DMS79 treated with DMSO at 0.1 percent for 48 hours (cell line): ENCODE measurements at regions not wholly inside any gene's neighbourhood (a gene's known extent, or its start where the extent isn't known, plus 50 kb on each side); places are given as distances from the start of the nearest gene placed in this dataset.

ENCODE experiments used
- DNase-seq: peaks from one replicate; lab custom pipeline; 2025; lab: John Stamatoyannopoulos, UW

DNA sequence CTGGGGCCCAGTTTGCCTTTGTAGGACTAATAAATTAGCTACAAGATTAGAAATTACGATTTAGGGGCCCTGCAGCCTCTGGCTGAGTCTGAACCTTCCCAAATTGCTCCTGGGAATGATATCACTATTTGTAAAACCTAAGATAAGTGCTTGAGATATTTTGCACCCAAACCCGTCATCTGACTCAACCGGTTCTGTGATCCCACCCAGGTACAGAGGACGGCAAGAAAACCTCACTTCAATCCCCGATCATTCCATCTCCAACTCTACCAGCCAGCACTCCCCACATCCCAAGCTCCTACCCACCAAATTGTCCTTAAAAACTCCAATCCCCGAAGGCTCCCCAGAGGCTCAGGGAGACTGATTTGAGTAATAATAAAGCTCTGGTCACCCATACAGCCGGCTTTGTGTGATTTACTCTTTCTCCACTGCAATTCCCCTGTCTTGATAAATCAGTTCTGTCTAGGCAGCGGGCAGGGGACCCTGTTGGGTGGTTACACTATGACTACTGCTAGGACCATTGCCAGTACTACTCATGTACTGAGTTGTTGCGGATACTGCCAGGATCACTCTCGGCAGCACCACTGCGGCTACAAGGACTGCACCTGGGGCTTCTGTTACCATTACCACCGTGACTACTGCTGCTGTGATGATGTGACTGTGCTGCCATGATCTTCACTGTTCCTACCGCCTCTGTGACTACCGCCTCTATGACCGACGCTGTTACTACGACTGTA, 73.1 kb downstream of the IRF8 start:
- no peak for DNase-seq

DNA sequence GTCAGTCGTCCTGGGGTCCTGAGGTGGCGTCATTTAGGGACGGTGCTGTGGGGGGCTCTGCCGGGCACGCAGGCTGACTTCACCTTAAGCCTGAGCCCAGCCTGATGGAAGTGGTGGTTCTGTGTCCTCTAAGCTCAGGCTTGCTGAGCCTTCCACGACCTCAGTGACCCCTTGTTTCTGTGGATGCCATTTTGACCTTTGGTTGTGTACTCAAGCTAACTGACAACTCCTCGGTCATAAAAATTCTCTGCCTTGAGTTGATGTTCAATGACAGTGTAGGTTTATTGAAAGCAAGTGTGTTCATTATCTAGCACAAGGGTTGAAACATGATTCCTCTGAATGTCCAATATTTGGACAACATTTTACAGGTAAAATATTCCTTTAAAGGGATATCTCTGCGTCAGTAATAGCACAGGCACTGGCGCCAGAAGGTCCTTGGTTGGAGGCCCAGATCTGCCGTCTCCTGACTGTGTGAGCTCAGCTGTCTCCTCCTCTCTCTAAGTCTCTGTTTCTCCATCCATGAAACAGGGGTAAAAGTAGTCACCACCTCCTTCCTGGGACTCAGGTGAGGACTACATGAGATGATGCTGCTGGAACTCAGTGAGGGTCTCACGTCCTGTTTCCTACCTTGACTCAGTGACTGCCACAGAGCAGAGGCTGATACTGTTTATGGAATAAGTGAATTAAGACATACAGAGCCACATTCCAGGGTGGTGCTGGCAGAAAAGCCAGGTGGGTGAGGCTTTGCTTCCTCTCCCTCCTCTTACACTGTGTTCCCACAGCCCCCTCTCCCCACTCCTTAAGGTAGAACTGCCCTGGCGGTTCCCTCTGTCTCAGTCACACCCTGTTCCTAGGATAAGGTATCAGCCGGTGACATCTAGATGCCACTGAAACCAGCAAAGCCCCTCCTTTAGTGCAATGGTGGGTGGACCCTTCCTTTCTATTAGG, 75.7 kb downstream of the IRF8 start:
- DNase-seq, result no peak

DNA sequence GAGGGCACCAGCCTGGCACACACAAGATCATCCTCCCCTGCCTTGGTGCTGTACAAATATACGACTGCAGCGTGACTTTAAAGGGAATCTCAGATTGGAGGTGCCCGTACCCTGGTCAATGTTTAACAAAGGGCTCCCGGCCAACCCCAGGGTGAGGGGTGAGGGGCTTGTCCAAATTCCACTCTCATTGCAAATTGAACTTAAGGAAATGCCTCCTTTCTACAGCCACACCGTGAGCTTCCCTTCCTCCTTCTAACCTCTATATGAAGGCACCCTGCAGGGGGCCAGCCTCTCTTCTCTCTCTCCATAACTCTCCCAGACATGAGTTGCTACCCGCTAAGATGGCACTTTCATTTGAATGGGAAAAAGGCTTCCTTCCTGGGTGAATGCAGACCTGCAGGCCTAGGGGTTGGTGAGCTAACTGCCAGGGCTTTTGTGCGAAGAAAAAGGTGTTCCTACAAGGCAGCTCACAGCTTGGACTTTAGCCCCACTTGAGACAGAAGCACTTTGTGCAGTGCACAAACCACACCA, 76.6 kb downstream of the IRF8 start:
- DNase-seq, result no peak

DNA sequence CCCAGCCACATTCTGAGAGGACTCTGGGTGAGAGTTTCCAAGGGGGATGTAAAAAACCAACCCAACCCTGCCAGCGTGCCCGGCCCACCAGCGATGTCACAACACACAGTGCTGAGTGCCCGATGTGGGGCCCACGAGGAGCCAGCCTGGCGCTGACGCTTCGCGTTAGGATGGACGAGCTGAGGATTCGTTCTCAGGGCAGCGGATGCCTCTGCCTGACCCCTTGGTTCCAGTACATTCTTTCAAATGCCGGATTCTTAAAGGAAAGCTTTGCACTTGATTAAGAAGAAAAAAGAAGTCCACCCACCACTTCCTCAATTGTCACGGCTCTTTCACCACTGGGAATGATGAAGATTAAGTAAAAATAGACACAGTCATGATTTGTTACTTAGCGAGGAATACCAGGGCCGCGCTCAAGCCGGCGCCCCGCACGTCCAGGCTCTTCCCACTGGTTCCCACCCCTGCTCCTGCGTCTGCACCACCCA, 79.4 kb downstream of the IRF8 start:
- no peak for DNase-seq

DNA sequence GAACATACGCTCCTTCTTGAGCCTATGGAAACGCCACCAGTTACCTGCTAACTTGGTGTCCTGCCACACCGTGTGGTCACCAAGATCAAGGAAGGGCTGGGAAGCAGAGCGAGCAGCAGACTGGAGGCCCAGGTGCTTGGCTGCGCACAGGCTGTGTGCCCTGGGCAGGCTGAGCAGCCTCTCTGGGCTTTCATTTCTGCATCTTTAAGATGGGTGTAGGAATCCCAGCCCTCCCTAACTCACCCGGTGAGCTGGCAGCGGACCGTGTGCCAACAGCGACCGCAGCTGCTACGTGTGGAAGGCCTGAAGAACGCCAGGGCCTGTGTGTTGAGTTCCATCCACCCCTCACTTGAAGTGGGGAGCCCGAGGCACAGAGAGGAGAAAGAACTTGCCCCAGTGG, 80.0 kb downstream of the IRF8 start:
- no peak for DNase-seq

DNA sequence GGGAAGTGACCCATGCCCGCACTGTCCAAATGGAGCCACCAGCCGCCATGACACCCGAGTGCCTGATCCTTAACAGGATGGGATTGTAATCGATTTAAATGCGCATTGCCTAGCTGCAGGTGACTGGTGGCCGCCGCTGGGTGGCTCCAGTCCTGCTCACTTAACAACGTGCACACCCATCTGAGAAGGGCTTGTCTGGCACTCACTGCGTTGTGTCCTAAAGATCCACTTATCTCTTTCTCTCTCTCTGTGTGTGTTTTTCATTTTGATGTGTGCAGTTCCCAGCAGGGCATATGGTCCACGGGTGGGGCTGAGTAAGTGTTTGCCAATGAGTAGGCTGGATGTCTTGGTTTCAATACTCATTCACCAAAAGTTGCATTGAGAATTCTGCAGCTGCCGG, 80.6 kb downstream of the IRF8 start:
- no peak for DNase-seq

DNA sequence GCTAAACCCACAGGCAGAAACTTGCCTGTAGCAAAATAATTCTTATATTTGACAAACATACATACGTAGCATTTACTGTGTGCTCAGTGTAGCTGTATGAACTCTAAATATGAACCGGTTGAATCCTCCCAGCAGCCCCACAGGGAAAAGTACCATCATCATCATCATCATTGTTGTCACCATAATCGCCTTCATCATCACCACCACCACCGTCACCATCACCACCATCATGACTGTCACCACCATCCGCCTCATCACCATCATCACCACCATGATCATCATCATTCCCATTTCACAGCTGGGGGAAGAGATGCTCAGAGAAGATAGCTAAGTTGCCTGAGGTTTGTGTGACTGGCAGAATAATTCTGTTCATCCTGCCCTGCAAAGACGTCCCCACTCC, 81.7 kb downstream of the IRF8 start:
- no peak for DNase-seq

DNA sequence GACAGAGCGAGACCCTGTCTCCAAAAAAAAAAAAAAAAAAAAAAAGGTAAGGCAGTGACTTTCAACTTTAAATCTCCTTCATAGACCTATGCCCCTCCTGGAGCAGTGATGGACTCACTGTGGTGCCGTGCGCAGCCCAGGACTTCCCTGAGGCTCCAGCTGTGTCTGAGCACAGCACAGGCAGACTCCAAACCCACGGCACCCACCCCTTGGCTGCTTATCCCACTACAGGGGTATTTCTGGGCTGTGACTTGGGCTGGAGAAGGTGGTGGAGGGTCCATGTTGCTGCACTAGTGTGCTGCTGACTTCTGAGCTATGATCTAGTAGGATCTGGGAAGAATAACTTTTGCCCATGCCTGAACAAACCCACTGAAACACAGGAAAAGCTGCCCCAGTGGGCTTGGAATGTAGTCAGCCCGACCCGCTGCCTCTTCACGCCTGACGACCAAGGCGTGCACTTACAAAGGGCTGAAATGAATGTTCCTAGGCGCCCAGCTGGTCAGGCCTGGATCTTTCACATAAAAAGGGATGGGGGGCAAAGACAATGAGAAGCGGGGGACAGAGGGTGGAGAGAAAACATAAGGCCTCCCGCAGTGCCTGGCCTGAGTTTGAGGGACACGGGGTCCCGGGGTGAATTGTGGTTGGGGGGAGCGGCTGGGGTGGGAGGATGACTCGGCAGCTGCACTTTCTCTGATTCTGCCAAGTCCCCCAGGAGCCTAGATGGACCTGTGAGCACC, 83.0 kb downstream of the IRF8 start:
- DNase-seq, result no peak

DNA sequence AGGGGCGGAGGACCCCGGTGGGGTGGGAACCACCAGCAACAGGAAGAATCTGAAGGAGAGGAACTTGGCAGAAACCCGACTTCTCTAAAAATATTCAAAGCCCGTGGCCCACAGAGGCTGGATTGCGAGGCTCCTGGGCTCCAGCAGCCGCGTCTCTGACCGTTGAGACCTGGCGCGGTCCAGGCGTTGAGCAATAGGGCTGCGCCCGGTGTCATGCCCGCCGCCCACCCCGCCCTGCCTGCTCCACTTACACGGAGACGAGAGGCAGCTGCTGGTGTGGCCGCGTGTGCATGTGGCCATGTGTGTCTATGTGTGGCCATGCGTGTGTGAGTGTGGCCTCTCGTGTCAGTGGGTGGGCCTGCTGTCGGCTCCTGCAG, 83.6 kb downstream of the IRF8 start:
- DNase-seq, result no peak

DNA sequence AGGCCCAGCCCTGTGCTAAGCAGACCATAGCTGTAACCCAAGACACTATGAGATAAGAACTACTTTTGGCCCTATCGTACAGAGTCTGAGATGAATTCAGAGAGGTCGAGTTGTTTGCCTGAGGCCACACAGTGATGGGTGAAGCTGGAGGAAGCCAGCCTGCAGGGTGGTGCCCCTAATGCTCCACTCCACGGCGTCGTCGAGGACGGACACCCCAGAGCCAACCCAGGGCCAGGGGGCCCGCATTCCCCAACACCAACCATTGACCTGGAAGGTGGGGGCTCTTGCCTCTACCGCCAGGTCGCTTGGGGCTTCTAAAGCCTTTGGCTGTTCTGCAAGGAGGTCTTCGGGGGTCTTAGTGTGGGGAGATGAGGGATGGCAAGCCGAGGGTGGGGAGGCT, 84.1 kb downstream of the IRF8 start:
- no peak for DNase-seq

DNA sequence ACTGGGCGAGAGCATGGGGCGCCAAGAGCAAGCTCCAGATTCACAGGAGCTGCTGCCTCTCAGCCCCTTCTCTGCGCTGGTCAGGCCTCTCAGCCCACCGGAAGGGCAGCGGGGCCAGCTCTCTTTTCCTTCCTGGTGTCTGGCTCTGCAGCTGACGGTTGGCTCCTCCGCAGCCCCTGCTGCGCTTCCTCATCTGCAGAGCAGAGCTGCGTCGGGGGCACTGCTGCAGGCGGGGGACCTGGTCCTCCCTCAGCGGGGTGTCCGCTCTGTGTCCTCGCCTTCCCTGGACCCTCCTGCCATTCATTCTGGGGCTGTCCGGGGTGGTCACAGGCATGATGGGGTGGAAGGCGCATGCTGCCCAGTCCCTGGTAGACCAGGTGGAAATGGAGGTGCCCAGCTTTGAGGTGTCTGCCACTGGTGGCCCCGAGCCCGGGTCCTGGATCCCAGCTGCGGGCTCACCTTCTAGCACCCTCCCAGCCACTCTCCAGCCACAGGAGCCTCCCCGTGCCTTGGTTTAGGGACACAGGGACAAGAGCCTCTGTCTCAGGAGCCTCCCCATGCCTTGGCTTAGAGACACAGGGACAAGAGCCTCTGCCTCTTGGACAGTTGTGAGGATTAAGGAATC, 84.8 kb downstream of the IRF8 start:
- DNase-seq, result no peak

DNA sequence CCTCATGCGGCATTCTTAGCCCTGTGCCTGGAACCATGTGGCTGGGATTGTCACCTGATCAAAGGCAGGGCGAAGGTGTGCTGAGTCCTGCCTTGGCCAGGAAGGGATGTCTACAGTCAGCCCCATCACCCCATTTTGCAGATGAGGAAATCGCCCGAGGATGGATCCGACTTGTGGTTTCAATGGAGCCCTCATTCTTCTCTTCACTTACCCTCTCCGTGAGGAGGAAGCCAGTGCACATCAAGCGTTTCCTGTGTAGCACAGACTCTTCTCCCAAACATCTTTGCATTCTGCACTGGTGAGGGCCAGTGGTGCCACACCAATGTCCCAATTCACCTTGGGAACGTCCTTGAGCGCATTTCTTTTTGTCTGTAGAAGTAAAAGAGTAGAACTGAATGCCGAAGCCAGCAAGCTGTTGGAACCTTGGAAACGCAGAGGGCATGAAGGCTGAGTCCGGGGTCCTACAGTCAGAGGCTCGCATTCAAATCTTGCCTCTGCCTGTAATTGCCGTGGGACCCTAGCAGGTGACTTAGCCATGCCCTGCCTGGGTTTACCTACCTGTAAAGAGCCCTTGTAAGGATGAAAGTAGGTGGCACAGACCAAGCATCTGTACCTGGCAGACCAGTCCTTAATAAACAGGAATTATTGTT, 85.4 kb downstream of the IRF8 start:
- DNase-seq, result no peak

DNA sequence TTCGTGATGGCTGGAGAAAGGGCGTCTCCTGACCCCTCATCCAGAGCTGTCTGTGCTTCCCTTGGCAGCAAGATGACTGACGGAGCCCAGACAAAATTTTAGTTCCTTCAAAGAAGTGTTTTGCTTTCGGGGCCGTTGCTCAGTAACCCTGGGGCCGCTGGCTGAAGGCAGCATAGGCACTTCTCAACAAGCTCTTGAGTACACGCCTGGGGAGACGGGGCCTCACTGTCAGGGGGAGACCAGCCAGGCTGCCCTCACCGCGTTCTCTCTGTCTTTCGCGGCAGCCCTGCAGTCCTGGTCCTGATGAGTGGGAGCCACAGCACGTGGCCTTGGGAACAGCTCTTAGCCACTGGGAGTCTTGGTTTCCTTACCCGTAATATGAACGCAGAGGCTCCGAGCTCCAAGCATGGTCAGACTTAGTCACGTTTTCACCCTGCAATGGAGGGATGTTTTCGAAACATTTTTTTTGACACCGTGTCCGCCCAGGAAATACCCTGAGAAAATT, 86.0 kb downstream of the IRF8 start:
- DNase-seq, result no peak

DNA sequence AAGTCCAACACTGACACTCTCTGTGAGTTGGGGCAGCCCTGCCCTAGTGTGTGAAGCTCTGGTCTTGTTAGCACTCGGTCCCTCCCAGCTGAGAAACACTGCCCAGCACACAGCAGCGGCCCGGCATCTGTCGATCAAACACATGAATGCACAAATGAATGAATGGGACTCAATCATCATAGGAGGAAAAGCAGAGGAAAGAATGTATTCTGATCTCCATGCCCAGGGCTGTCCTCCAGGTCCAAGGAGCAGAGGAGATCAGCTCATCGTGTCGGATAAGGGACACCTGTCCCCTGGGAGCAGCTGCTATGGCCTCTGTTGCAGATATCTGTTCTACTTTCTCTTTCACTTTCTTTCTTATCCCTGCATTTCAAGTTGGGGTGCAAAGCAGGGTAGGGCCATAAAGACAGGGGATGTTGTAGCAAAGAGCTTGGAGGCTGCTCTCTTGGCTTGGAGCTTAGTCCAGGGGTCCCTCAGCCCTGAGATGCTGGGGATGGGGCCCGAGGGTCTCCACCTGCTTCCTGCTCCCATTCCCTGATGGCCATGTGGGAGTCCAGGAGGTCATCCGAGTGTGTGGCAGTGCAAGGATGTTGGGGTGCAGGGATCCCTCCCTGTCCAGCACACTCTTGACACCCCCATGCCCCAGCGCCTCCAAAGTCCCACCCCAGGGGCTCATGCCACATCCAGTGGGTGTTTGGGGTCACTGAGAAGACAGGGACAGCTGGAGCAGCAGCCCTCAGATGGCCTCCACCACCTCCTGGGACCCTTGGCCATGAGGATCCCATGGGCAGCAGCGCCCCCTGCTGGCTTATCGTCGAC, 88.2 kb downstream of the IRF8 start:
- peak; percentile 10 for DNase-seq

DNA sequence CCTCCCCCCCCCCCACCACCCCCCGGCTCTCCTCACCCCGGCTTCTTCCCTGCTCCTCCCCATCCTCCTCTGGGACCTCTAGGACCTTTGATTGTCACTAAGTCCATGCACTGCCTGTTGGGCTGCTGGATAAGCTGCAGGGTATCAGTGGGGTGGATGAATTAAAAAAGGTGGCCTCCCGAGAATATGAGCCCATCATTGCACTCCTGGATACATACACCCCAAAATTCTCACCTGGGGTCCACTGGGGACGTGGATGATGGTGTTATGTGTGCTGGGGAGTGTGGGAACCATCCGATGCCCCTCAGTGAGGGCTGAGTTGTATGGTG, 88.8 kb downstream of the IRF8 start:
- no peak for DNase-seq

DNA sequence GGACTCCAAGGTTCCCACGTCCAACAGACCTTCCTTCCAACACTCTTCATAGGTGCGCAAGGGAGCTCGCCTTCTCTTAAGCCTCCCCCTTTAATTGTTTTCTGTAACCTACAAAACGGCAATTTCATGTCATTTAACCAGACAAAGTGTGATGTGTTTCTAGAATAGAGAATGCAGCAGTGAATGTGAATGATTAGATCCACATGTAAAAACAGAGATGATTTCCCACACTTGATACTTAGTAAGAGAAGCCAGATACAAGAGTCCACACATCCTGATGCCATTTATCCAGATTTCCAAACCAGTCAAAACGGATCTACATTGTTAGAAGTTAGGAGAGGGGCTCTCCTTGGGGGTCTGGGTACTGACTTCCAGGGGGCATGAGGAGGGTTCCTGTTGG, 89.3 kb downstream of the IRF8 start:
- no peak for DNase-seq

DNA sequence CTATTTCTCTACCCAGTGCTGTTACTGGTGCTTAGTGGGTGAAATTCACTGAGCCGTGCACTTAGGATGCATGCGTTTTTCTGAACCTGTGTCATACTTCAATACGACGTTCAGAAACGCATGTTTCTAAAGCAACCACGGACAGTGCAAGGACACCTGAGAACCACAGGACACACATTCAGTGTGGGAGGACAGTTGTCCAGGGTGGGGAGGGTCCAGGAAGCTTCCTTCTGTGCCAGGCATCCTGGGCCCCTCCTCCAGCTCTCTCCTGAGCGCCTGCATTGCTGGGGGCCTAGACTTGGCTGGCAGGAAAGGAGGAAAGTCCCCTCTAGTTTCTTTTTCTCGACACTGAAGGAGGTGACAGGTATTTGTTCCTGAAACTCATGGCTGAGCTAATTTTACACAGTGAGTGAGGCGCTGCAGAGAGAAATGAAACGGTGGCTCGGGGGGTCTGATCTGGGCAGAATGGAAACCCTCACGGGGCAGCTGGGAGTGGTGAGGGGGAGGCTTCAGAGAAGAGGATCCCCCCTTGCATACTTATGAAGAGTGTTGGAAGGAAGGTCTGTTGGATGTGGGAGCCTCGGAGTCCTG, 89.9 kb downstream of the IRF8 start:
- DNase-seq, result no peak

DNA sequence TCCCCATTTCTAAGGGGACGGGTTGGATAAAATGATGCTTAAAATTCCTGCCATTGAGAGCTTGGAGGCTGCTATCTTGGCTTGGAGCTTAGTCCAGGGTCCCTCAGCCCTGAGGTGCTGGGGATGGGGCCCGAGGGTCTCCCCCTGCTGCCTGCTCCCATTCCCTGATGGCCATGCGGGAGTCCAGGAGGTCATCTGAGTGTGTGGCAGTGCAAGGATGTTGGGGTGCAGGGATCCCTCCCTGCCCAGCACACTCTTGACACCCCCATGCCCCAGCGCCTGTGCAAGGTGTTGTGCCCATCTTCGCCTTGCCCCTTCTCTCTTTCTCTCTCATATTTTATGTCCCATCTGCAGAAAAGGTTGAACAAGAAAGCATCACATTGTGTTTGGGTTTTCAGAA, 90.4 kb downstream of the IRF8 start:
- no peak for DNase-seq

DNA sequence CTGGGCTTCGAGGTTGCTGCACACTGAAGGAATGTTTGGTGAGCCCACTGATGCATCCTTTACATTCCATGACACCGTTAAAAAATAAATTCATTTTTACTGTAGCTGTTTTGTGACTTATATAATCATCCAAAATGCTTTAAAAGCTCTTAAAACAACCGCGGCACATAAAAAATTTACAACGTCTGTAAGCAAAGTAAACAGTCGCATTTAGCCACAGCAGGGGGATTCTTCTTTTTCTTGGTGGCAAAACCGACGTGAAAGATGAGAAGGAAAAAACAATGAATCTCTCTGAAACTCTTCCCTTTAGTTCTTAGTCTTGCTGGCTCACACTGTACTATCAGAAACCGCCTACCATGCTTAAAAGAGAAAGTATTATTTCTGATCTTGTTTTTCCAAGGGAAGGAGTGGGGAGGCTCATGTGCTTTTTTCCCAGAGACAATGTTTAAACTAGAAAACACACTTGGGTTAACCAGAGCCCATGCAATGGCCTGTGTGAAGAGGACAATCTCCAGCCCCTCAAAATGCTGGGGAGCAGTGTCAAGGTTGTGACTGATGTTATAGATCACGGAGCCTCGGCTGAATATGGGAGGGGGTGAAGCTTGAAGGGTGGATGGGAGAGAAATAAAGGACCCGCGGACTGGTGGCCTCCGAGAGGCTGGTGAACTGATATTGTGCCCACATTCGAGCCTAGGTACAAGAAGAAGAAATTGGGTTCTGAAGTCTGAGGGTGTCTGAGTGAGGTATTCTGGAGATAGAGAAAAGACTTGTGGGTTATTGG, 91.1 kb downstream of the IRF8 start:
- no peak for DNase-seq
